ENCODE measurements at regions not wholly inside any gene's neighbourhood (a gene's known extent, or its start where the extent isn't known, plus 50 kb on each side); places are given as distances from the start of the nearest gene placed in this dataset.

DNA sequence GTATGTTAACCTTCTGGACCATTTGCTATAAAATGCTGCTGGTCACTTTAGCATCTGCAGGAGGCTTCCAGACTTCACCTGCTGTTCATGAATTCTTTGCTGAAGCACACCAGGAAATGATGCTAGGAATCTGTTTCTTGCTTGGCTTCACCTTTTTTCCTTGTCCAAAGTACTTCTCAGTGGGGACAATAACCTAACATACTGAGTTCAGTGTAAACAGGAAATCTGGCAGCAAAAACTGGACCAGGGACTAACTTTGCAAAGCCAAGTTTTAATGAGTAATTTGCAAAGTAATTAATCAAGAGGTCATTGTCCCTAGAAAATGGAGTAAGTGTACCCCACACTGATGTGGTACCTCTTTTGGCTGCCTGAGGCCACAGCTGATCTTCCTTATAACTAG is 128.4 kb downstream of the RXFP2 start:
- no TSS peak for BruUV-seq (replicated peaks)
- TF ChIP-seq NFE2L2 (IDR thresholded peaks at IDR 0.05; ENCODE audit: low read depth, low read length) (no peak), POLR2A (IDR thresholded peaks at IDR 0.05; ENCODE audit: low read depth, low read length) (no peak), CTCF (conservative IDR thresholded peaks at IDR 0.05; ENCODE audit: low read depth, low read length) (no peak), CEBPB (IDR thresholded peaks at IDR 0.05; ENCODE audit: low read depth, low read length) (no peak), FOS (IDR thresholded peaks at IDR 0.05; ENCODE audit: low read depth, low read length) (no peak), USF2 (IDR thresholded peaks at IDR 0.05; ENCODE audit: low read depth, low read length) (no peak), MXI1 (IDR thresholded peaks at IDR 0.05; ENCODE audit: borderline replicate concordance, low read depth, low read length) (no peak), MAFK (IDR thresholded peaks at IDR 0.05; ENCODE audit: low read depth, low read length) (no peak), MAZ (IDR thresholded peaks at IDR 0.05; ENCODE audit: borderline replicate concordance, low read depth, low read length) (no peak), RFX5 (IDR thresholded peaks at IDR 0.05; ENCODE audit: low read depth, low read length) (no peak), RCOR1 (IDR thresholded peaks at IDR 0.05; ENCODE audit: insufficient replicate concordance, low read length) (no peak)
- H2BK15ac ChIP-seq (ENCODE audit: low read depth, low read length), result no peak overlapping the region
- H3K27me3 ChIP-seq (ENCODE audit: control insufficient read depth, insufficient read depth, low read length), result peaks cover 5% of the 10 kb centered on the region
- no peak overlapping the region for H2BK5ac ChIP-seq (ENCODE audit: low read depth, low read length, poor library complexity, severe bottlenecking)
- H3K23ac ChIP-seq (ENCODE audit: low read depth, low read length), result no peak overlapping the region
- H4K8ac ChIP-seq (ENCODE audit: low read depth in 2 of 2, low read length in 2 of 2), result no peak overlapping the region
- in situ Hi-C loops (cut with MboI; ENCODE audit: low sequenced_read_pairs), result no loop called here
- H3K9ac ChIP-seq (ENCODE audit: low read depth, low read length), result no peak overlapping the region
- no peak overlapping the region for H4K91ac ChIP-seq (ENCODE audit: insufficient read depth, low read depth, low read length)
- no peak overlapping the region for H3K4ac ChIP-seq (ENCODE audit: low read depth, low read length)
- H3K56ac ChIP-seq (ENCODE audit: extremely low read depth, insufficient read depth, low read length), result no peak overlapping the region
- no peak overlapping the region for H2AFZ ChIP-seq (replicated peaks; ENCODE audit: low read length, poor library complexity)
- no peak overlapping the region for H3K4me2 ChIP-seq (ENCODE audit: low read depth, low read length)
- no peak overlapping the region for H2AK9ac ChIP-seq (replicated peaks; ENCODE audit: low read depth, low read length, poor library complexity)
- dilution Hi-C loops (cut with HindIII; ENCODE audit: low sequenced_read_pairs, unreplicated experiment), result no loop called here
- H2AK5ac ChIP-seq (ENCODE audit: low read depth, low read length), result no peak overlapping the region
- H4K5ac ChIP-seq (ENCODE audit: low read depth, low read length), result no peak overlapping the region
- DNase-seq (no peak), ATAC-seq (ENCODE audit: low read depth) (no peak)
- no peaks in the 10 kb centered on the region for H3K9me3 ChIP-seq (ENCODE audit: control insufficient read depth, insufficient read depth, low read length)
- H3K18ac ChIP-seq (ENCODE audit: low read depth, low read length), result no peak overlapping the region
- no peaks in the 10 kb centered on the region for H3K4me1 ChIP-seq (ENCODE audit: control insufficient read depth, insufficient read depth, low read length)
- no peak overlapping the region for H3K4me3 ChIP-seq (ENCODE audit: insufficient read depth, low read depth, low read length)
- no peaks in the 10 kb centered on the region for H3K79me1 ChIP-seq (ENCODE audit: low read depth in 1 of 2, low read length in 2 of 2)
- H3K36me3 ChIP-seq (ENCODE audit: control insufficient read depth, insufficient read depth, low read length), result no peaks in the 10 kb centered on the region
- H4K20me1 ChIP-seq (ENCODE audit: insufficient read depth, low read length), result no peaks in the 10 kb centered on the region
- intact Hi-C loops (cut with micrococcal nuclease), result no loop called here
- H3K14ac ChIP-seq (replicated peaks; ENCODE audit: low read depth, low read length), result no peak overlapping the region
- no peak overlapping the region for H2BK120ac ChIP-seq (ENCODE audit: low read depth, low read length)
- H3K9me1 ChIP-seq (ENCODE audit: insufficient read depth, low read length), result no peaks in the 10 kb centered on the region
- H3K27ac ChIP-seq (ENCODE audit: insufficient read depth, low read length), result no peak overlapping the region
- no peak overlapping the region for H2BK20ac ChIP-seq (ENCODE audit: low read depth, low read length)
- ChIA-PET POLR2A (ENCODE audit: unreplicated experiment) (no interaction called here), CTCF (no interaction called here)
